Neuronal stem cell (in vitro differentiated cells): ENCODE measurements at regions not wholly inside any gene's neighbourhood (a gene's known extent, or its start where the extent isn't known, plus 50 kb on each side); places are given as distances from the start of the nearest gene placed in this dataset.
"Not testable (repeated sequence)": the region's sequence is repeated elsewhere in the genome, so short reads cannot be mapped to it uniquely, and the experiment has no call there.

Experiments
- DNase-seq: peaks from one replicate; pipeline ENCODE4 v3.0.0-alpha.2; 2013; ENCODE audit warnings: low spot score
- H2AFZ ChIP-seq: one replicate; pipeline ENCODE4 v1.6.1; 2013; ENCODE audit warnings: mild to moderate bottlenecking, low read length, inconsistent platforms
- H2AK5ac ChIP-seq: 2 replicates; pipeline ENCODE4 v1.6.1; 2013; ENCODE audit warnings: low read depth, mild to moderate bottlenecking, inconsistent platforms, low read length, moderate library complexity, mixed read lengths
- H2BK120ac ChIP-seq: 2 replicates; pipeline ENCODE4 v1.6.1; 2013; ENCODE audit warnings: low read depth, mild to moderate bottlenecking, inconsistent platforms, low read length, moderate library complexity, mixed read lengths
- H2BK12ac ChIP-seq: one replicate; pipeline ENCODE4 v1.6.1; 2013; ENCODE audit warnings: low read length, inconsistent platforms
- H2BK15ac ChIP-seq: 2 replicates; pipeline ENCODE4 v1.6.1; 2013; ENCODE audit warnings: mild to moderate bottlenecking, low read length, inconsistent platforms, mixed read lengths
- H2BK5ac ChIP-seq: one replicate; pipeline ENCODE4 v1.6.1; 2013; ENCODE audit warnings: inconsistent platforms, mild to moderate bottlenecking, low read length, moderate library complexity
- H3K14ac ChIP-seq: one replicate; pipeline ENCODE4 v1.6.1; 2013; ENCODE audit warnings: low read length, inconsistent platforms
- H3K18ac ChIP-seq: 2 replicates; pipeline ENCODE4 v1.6.1; 2013; ENCODE audit warnings: low read length, inconsistent platforms
- H3K23ac ChIP-seq: 2 replicates; pipeline ENCODE4 v1.6.1; 2013; ENCODE audit warnings: low read depth, mild to moderate bottlenecking, mixed read lengths, low read length, inconsistent platforms; ENCODE audit not compliant: poor library complexity
- H3K27ac ChIP-seq: replicated peaks from 3 replicates; pipeline ENCODE4 v1.5.1; 2013; ENCODE audit warnings: low read length, inconsistent platforms
- H3K27me3 ChIP-seq, 3 experiments: 2 replicates each; pipeline ENCODE4 v1.6.1; 2013; ENCODE audit warnings: low read length in 3 of 3, mild to moderate bottlenecking in 2 of 3, inconsistent platforms in 1 of 3, low read depth in 1 of 3, mixed read lengths in 1 of 3, moderate library complexity in 1 of 3; ENCODE audit not compliant: control insufficient read depth in 3 of 3, insufficient read depth in 3 of 3
- H3K36me3 ChIP-seq, 2 donors: replicated peaks in 1 of 2; 2 replicates each; pipeline ENCODE4 v1.6.1; 2013; ENCODE audit warnings: low read length in 2 of 2; ENCODE audit not compliant: control insufficient read depth in 2 of 2, insufficient read depth in 2 of 2
- H3K4ac ChIP-seq: 2 replicates; pipeline ENCODE4 v1.6.1; 2013; ENCODE audit warnings: inconsistent platforms, mild to moderate bottlenecking, low read length, moderate library complexity
- H3K4me1 ChIP-seq, 2 donors: 1 replicate in 1 of 2; 2 replicates in 1 of 2; pipeline ENCODE4 v1.6.1; 2013; ENCODE audit warnings: low read length in 2 of 2, low read depth in 1 of 2; ENCODE audit not compliant: control insufficient read depth in 2 of 2, insufficient read depth in 1 of 2
- H3K4me2 ChIP-seq: one replicate; pipeline ENCODE4 v1.6.1; 2013; ENCODE audit warnings: mild to moderate bottlenecking, low read length, inconsistent platforms; ENCODE audit not compliant: insufficient read depth, poor library complexity, severe bottlenecking
- H3K4me3 ChIP-seq, 2 donors: 2 replicates each; pipeline ENCODE4 v1.5.1; 2013; ENCODE audit warnings: low read length in 2 of 2, mild to moderate bottlenecking in 2 of 2, inconsistent platforms in 1 of 2, moderate library complexity in 1 of 2
- H3K79me1 ChIP-seq: one replicate; pipeline ENCODE4 v1.6.1; 2013; ENCODE audit warnings: low read depth, mild to moderate bottlenecking, inconsistent platforms, low read length, moderate library complexity
- H3K9ac ChIP-seq: one replicate; pipeline ENCODE4 v1.6.1; 2013; ENCODE audit warnings: mild to moderate bottlenecking, low read depth, low read length, inconsistent platforms; ENCODE audit not compliant: poor library complexity
- H3K9me3 ChIP-seq, 2 donors: replicated peaks in 1 of 2; 2 replicates each; pipeline versions ENCODE3 to v1.6.1; 2013; ENCODE audit warnings: low read length in 2 of 2, mild to moderate bottlenecking in 2 of 2, inconsistent platforms in 1 of 2, low read depth in 1 of 2, mixed read lengths in 1 of 2, moderate library complexity in 1 of 2; ENCODE audit not compliant: control insufficient read depth in 2 of 2, insufficient read depth in 1 of 2
- H4K8ac ChIP-seq: one replicate; pipeline ENCODE4 v1.6.1; 2013; ENCODE audit warnings: low read depth, mild to moderate bottlenecking, inconsistent platforms, low read length, moderate library complexity
- H4K91ac ChIP-seq: one replicate; pipeline ENCODE4 v1.6.1; 2013; ENCODE audit warnings: low read length, low read depth, mild to moderate bottlenecking, inconsistent platforms; ENCODE audit not compliant: poor library complexity
- WGBS, 2 donors: extraction: QIAGEN DNeasy Blood & Tissue Kit; methylation state at CpG; one replicate each; pipeline ENCODE4 v1.1.7; 2013; ENCODE audit warnings: missing lambda C conversion rate in 2 of 2, mixed read lengths in 1 of 2; ENCODE audit not compliant: insufficient read length in 2 of 2, insufficient replicate concordance in 1 of 2; ENCODE audit errors: extremely low coverage in 2 of 2; 5-methylcytosine and 5-hydroxymethylcytosine counted together

- not testable (repeated sequence) for H3K14ac ChIP-seq, H3K4ac ChIP-seq, H3K4me2 ChIP-seq, H2AK5ac ChIP-seq, H3K27ac ChIP-seq, H3K18ac ChIP-seq, H4K91ac ChIP-seq, H4K8ac ChIP-seq, H3K79me1 ChIP-seq, H3K36me3 ChIP-seq, H3K23ac ChIP-seq, H3K4me1 ChIP-seq, H3K9me3 ChIP-seq, DNase-seq, H2AFZ ChIP-seq, H2BK120ac ChIP-seq, H3K27me3 ChIP-seq, H2BK15ac ChIP-seq, H2BK12ac ChIP-seq, H3K9ac ChIP-seq
- no CpG with 5 or more reads among the region's 5 CpGs for WGBS, 2 donors
- Histone ChIP-seq H3K4me3 (peak overlapping the region in 1 of 2 donors; percentile 49), H2BK5ac (peak overlapping the region; percentile 32)
These were observed 144.4 kb upstream of the FSHR start for GRCh38 chr2:49298693-49299092.

GRCh38 chr2:49298230-49298629 lies 143.9 kb upstream of the FSHR start:
- H3K79me1 ChIP-seq, result no peaks in the 10 kb centered on the region
- H4K8ac ChIP-seq, result no peak overlapping the region
- peak overlapping the region; percentile 32 for H2BK5ac ChIP-seq
- no peak overlapping the region for H3K14ac ChIP-seq
- no peaks in the 10 kb centered on the region for H3K27me3 ChIP-seq
- WGBS, 2 donors, result no CpG with 5 or more reads among the region's 7 CpGs
- H2AFZ ChIP-seq, result no peak overlapping the region
- no peak overlapping the region for H3K4ac ChIP-seq
- H3K23ac ChIP-seq, result no peak overlapping the region
- H2AK5ac ChIP-seq, result no peak overlapping the region
- no peaks in the 10 kb centered on the region for H3K36me3 ChIP-seq
- H2BK120ac ChIP-seq, result no peak overlapping the region
- no peak overlapping the region for H3K4me2 ChIP-seq
- H3K9me3 ChIP-seq, result no peaks in the 10 kb centered on the region
- no peak overlapping the region for H3K9ac ChIP-seq
- no peak overlapping the region for H4K91ac ChIP-seq
- H3K18ac ChIP-seq, result no peak overlapping the region
- no peaks in the 10 kb centered on the region for H3K4me1 ChIP-seq
- no peak overlapping the region for H3K27ac ChIP-seq
- no peak for DNase-seq
- no peak overlapping the region for H2BK15ac ChIP-seq
- no peak overlapping the region for H3K4me3 ChIP-seq
- no peak overlapping the region for H2BK12ac ChIP-seq

GRCh38 chr2:49296107-49296867 lies 142.0 kb upstream of the FSHR start:
- Histone ChIP-seq H2BK120ac (no peak overlapping the region), H3K4me1 (no peaks in the 10 kb centered on the region), H3K4me2 (no peak overlapping the region), H3K27me3 (no peaks in the 10 kb centered on the region), H2AK5ac (no peak overlapping the region), H3K79me1 (no peaks in the 10 kb centered on the region), H3K9me3 (no peaks in the 10 kb centered on the region), H2BK5ac (no peak overlapping the region), H2BK12ac (no peak overlapping the region), H3K27ac (no peak overlapping the region), H2AFZ (no peak overlapping the region), H3K14ac (no peak overlapping the region), H2BK15ac (no peak overlapping the region), H3K9ac (no peak overlapping the region), H3K18ac (no peak overlapping the region), H3K36me3 (no peaks in the 10 kb centered on the region), H4K8ac (no peak overlapping the region), H3K4ac (no peak overlapping the region), H3K4me3 (peak overlapping the region in 1 of 2 donors; percentile 50), H3K23ac (no peak overlapping the region), H4K91ac (no peak overlapping the region)
- no peak for DNase-seq
- WGBS, 2 donors, result no CpG with 5 or more reads among the region's 6 CpGs

- Histone ChIP-seq H3K9ac (no peak overlapping the region), H3K36me3 (no peaks in the 10 kb centered on the region), H2AFZ (no peak overlapping the region), H3K9me3 (no peaks in the 10 kb centered on the region), H2BK5ac (no peak overlapping the region), H3K4ac (no peak overlapping the region), H4K8ac (no peak overlapping the region), H3K18ac (no peak overlapping the region), H3K4me1 (no peaks in the 10 kb centered on the region), H2BK120ac (no peak overlapping the region), H2AK5ac (no peak overlapping the region), H3K27ac (no peak overlapping the region), H2BK15ac (no peak overlapping the region), H3K79me1 (no peaks in the 10 kb centered on the region), H2BK12ac (no peak overlapping the region), H3K27me3 (no peaks in the 10 kb centered on the region), H4K91ac (no peak overlapping the region), H3K23ac (no peak overlapping the region), H3K4me3 (no peak overlapping the region), H3K14ac (no peak overlapping the region), H3K4me2 (no peak overlapping the region)
- no peak for DNase-seq
These were observed 139.9 kb upstream of the FSHR start for GRCh38 chr2:49294225-49294624.
